ENCODE measurements at regions not wholly inside any gene's neighbourhood (a gene's known extent, or its start where the extent isn't known, plus 50 kb on each side); places are given as distances from the start of the nearest gene placed in this dataset.
"Not testable (repeated sequence)": the region's sequence is repeated elsewhere in the genome, so short reads cannot be mapped to it uniquely, and the experiment has no call there.

GRCh38 chr5:143659599-143660238 lies 152.2 kb upstream of the HMHB1 start:
- DNase-seq: no peak

DNA sequence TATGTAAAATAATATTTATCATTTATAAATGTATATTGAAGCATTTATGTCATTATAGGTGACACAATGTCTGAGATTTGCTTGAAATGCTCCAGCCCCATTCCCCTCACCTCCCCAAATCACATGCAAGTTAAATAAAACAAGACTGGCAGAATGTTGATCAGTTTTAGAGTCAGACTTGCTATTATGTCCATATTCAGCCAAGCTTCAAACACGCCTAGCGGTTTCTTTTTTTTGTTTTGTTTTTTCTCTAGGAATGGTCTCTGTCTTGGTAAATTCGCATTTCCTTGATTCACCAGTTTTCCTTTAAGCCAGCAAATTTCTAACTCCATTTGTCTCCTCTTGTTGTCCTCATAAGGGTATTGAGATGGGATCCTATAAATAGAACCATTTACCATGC lies 153.0 kb upstream of the HMHB1 start:
- no peak for DNase-seq

GRCh38 chr5:143657647-143658285 lies 154.2 kb upstream of the HMHB1 start:
- DNase-seq: no peak

- no peak for DNase-seq
Observed at GRCh38 chr5:143653766-143654282, 158.1 kb upstream of the HMHB1 start.

GRCh38 chr5:143653256-143653655 lies 158.7 kb upstream of the HMHB1 start:
- DNase-seq: no peak

DNA sequence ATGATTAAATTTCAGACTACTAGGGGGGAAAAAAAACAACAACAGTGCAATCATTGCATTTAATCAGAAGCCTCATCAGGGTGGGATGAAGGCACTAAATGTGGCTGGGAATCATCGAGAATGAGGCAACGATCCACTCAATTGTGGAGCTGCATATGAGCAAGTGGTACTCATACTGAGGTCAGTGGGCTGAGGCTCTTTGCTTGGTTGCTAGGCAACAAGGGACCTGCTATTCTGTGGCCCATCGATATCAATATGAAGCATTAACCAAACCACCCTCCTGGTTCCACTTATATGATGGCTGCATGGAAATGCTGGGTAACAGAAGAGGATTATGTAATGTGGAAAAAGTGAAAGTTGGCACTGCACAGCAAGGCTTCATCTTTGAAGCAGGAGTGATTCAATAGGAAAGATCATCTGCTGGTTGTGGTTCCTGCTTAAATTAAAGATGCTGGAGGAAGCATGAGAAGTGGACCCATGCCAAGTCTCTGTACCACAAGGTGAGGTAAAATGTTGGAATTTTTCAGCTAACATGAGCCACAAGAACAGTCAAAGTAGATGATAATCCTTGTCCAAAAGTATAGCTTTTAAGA lies 159.8 kb upstream of the HMHB1 start:
- DNase-seq: no peak

- peak; percentile 69 for DNase-seq
Observed at GRCh38 chr5:143649937-143650621, 161.9 kb upstream of the HMHB1 start.

DNA sequence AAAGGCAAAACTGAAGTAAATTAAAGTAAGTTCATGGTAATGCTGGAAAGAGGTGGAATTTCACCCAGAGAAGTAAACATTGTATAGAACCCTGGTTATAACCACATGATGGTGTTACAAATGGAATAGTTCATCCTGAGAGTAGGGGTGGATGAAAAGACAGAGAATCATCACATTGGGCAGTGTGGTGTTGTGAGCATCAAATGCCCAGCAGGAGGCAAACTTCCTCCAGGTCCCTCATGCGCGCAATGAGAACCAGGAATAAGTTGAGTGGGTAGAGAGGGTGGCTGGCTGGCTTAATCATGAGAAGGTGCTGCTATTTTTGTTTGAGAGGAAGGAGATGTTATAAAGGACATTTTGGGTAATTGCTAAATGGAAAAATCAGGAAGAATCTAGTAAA lies 163.3 kb upstream of the HMHB1 start:
- DNase-seq: no peak

DNA sequence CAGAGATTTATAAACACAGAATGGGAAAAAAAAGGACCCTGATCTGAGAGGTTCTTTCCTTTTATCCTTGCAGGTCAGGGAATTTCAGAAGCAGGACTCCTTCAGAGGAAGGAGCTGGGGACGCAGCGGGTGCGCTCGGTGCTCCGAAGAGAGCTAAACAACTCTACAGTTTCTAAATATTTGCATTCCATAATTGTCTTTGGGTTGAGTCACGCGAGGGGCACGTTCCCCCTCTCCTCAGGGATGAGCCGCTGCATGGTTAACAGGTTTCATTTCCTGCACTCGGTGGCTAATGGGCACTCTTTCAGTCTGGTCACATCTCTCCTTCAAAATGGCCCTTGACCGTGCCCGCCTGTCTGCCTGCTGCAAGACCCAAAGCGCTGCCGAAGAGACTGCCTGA lies 165.0 kb upstream of the HMHB1 start:
- DNase-seq: no peak

GRCh38 chr5:143645356-143645755 lies 166.6 kb upstream of the HMHB1 start:
- no peak for DNase-seq

- no peak for DNase-seq
Observed at GRCh38 chr5:143644727-143645126, 167.2 kb upstream of the HMHB1 start.

GRCh38 chr5:143642791-143643190 lies 169.2 kb upstream of the HMHB1 start:
- no peak for DNase-seq

- DNase-seq: no peak
Observed at GRCh38 chr5:143641549-143642355, 170.2 kb upstream of the HMHB1 start.

DNA sequence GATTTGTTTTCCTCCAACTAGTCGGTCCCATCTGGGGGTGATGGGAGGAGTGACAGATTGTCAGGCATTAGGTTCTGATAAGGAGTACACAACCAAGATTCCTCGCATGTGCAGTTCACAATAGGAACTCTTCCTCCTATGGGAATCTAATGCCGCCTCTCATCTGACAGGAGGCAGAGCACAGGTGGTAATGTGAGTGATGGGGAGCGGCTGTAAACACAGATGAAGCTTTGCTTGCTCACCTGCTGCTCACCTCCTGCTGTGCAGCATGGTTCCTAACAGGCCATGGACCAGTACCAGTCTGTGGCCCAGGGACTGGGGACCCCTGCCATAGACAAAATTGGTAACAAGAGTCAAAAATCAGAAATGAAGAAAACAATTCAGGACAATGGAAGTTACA lies 173.3 kb upstream of the HMHB1 start:
- no peak for DNase-seq

DNA sequence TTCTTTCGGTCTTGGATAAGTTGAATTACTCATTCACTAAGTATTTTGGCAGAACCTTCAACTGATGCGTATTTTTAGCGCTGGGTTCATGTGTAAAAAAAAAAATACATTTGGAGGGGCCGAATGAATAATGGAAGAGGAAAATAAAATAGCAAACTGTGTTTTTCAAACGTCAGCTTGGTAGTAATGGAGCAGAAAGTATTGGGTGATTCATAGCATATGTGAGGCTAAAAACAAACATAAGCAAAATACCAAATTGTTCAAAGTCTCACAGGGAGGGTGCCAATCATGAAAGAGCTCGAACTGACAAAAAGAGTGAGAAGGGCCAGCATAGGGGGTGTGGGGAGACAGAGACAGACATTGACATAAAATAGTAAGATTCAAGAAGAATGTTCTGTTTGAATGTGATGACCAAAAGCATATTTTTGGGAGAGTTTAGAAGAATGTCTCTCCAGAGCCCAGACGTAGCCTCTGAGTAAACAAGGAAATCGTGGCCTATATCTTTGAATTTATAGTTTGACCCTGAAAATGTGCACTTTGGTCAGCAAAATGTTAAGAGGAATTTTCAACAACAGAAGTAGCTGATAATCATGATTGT lies 174.9 kb upstream of the HMHB1 start:
- no peak for DNase-seq

- DNase-seq: no peak
Observed at GRCh38 chr5:143635888-143636287, 176.1 kb upstream of the HMHB1 start.

DNA sequence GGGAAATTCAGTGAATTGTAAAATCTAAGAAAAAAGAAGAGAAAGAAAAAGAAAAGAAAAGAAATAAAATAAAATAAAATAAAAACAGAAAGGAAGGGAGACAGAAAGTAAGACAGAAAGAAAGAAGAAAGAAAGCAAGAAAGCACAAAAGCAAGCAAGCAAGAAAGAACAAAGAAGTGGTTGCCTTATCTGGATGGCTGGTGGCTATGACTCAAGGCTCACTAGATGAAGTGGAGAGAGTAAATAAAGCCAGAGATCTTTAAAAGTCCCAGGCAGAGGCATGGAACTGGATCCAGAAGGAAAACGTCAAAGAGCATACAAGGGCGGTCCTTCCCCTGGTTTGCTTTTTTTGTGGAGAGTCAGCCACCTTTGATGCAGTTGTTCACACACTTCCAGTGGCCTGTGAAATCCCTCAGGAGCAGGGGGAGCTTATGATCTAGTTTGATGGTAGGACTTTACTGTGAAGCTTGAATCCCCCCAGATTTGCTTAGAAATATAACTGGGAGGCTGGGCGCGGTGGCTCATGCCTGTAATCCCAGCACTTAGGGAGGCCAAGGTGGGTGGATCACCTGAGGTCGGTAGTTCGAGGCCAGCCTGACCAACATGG lies 176.7 kb upstream of the HMHB1 start:
- no peak for DNase-seq

- no peak for DNase-seq
Observed at GRCh38 chr5:143634689-143635088, 177.3 kb upstream of the HMHB1 start.

DNA sequence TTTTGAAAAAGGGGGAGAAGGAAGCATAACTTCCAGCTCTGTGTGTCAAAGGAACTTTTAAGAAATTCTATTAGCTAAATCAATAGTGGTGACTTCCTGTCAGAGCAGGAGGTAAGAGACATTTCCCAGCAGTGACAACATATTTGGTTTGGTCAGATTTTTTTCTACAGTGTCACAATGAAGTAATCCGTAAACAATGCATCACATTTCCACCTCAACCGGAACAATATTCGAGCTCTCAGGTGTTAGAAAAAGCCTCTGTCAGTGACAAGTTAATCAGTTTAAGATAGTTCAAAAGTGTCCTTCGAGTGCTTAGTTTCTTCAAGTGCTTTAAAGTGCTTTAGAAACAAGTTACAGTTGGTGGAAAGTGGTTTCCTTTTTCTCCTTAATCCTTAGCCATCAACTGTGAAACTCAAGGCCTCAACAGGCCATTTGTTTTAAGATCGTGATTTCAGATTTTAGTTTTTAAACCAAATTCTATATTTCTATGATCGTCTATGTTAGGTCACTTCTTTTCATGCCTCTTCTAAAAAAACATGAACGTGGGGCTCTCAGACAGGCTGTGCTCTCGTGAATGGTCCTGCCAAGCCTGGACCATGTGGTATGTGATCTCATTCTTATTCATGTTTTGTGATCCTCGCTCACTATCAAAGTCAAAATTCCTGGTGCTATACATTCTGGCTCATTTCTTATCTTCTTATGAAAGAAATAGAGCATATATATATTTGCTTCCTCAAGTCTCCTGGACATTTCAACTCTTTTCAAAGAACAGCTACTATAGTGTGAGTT lies 181.9 kb upstream of the HMHB1 start:
- no peak for DNase-seq

- DNase-seq: not testable (repeated sequence)
Observed at GRCh38 chr5:143625048-143625447, 186.9 kb upstream of the HMHB1 start.

DNA sequence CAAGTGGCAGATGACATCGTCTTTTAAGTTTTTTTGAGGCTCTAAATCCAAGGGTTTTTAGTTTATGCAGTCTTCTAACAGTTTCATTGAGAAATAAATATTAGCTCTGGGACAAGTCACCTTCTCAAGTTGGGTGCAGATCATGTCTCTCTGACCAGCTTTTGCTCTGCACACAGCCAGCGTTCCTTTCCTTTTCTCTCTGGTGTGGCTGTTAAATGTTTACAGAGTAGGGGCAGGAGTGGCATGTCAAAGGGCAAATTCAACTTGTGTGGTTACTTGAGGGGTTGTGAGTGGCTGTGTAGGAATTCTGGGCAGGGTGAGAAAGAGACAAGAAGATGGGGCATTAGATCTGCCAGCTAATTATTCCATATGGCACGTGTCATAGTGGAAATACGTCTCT lies 187.5 kb upstream of the HMHB1 start:
- DNase-seq: no peak
